DOHH2 (cell line): ENCODE measurements at regions not wholly inside any gene's neighbourhood (a gene's known extent, or its start where the extent isn't known, plus 50 kb on each side); places are given as distances from the start of the nearest gene placed in this dataset.

Experiments used
- EZH2phosphoT487 ChIP-seq: fragments of 200-600 bp; sonication (generic); IDR thresholded peaks from 2 replicates; pipeline ENCODE4 v1.6.1; 2017; ENCODE audit warnings: borderline replicate concordance, mild to moderate bottlenecking, antibody characterized with exemption, low read length, moderate library complexity, mixed read lengths
- TF ChIP-seq, protein P1 (sequence below): fragments of 200-600 bp; sonication (generic); IDR thresholded peaks from one replicate; pipeline ENCODE4 v1.5.1; 2014; ENCODE audit warnings: antibody characterized with exemption, mild to moderate bottlenecking, low read depth, low read length; ENCODE audit not compliant: poor library complexity, severe bottlenecking

- TF ChIP-seq, protein P1, sequence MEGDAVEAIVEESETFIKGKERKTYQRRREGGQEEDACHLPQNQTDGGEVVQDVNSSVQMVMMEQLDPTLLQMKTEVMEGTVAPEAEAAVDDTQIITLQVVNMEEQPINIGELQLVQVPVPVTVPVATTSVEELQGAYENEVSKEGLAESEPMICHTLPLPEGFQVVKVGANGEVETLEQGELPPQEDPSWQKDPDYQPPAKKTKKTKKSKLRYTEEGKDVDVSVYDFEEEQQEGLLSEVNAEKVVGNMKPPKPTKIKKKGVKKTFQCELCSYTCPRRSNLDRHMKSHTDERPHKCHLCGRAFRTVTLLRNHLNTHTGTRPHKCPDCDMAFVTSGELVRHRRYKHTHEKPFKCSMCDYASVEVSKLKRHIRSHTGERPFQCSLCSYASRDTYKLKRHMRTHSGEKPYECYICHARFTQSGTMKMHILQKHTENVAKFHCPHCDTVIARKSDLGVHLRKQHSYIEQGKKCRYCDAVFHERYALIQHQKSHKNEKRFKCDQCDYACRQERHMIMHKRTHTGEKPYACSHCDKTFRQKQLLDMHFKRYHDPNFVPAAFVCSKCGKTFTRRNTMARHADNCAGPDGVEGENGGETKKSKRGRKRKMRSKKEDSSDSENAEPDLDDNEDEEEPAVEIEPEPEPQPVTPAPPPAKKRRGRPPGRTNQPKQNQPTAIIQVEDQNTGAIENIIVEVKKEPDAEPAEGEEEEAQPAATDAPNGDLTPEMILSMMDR, result peak; percentile 13
- TF ChIP-seq EZH2phosphoT487, result no peak
These were observed 167.8 kb upstream of the CCNG1 start for GRCh38 chr5:163269624-163270023.
